HG03097 (cell line): ENCODE measurements at regions not wholly inside any gene's neighbourhood (a gene's known extent, or its start where the extent isn't known, plus 50 kb on each side); places are given as distances from the start of the nearest gene placed in this dataset.
A peak's percentile ranks its signal among the peaks of the same experiment; 100 is the strongest.
"Not testable (repeated sequence)": the region's sequence is repeated elsewhere in the genome, so short reads cannot be mapped to it uniquely, and the experiment has no call there.

ENCODE experiments used
- ATAC-seq: cut with Tn5 transposase; IDR thresholded peaks from one replicate; pipeline ENCODE4 v1.9.1; 2021; ENCODE audit not compliant: unreplicated experiment, low FRiP score

GRCh38 chr6:106855117-106855516 is 119.4 kb downstream of the CD24 start:
- no peak for ATAC-seq

DNA sequence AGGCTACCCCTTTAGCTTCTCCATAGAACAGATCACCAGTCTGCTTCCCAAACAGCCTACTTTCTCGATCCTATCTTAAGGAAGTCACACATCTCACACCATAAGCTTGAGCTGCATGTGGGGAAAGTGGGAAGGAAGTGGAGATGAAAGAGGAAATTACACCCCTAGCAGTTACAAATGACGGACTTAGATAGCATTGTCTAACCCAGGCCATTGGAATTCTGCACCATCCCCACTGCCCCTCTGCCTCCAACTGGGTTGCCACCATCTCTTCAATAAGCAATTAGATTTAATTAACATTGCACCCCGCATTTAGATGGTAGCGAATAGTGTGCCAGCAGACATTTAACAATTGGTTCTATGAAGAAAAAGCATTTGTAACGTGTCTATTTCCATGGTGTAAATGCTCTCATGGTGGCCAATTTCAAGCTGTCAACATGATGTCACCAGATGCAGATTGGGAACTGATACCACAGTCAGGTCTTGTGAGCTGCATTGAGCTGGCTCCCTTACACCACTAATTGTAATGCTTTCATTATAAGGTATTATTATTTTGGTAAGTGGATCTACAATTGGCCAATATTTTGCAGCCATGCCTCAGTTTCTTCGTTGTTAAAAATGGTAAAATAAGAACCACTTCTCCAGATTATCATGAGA is 124.7 kb downstream of the CD24 start:
- ATAC-seq, result no peak

GRCh38 chr6:106849120-106849519 is 125.4 kb downstream of the CD24 start:
- no peak for ATAC-seq

GRCh38 chr6:106847116-106847515 is 127.4 kb downstream of the CD24 start:
- no peak for ATAC-seq

DNA sequence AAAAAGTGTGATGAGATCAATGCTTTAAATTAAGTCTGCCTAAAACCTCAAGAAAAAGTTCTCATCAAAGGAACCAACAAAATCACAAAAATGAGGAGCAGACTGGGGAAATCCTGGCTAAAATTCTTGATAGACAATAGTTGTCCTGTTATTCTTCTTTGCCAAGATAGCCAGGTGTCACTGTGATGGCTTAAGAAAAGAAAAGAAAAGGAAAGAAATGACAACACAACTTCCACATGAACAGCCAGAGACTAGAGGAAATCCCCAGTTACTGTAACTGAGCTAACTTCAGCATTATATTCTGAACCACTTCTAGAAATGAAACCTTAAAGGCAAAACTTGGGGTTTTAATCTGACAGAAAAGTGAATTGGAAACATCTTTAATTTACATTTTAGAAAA is 129.6 kb downstream of the CD24 start:
- ATAC-seq, result peak; percentile 56

DNA sequence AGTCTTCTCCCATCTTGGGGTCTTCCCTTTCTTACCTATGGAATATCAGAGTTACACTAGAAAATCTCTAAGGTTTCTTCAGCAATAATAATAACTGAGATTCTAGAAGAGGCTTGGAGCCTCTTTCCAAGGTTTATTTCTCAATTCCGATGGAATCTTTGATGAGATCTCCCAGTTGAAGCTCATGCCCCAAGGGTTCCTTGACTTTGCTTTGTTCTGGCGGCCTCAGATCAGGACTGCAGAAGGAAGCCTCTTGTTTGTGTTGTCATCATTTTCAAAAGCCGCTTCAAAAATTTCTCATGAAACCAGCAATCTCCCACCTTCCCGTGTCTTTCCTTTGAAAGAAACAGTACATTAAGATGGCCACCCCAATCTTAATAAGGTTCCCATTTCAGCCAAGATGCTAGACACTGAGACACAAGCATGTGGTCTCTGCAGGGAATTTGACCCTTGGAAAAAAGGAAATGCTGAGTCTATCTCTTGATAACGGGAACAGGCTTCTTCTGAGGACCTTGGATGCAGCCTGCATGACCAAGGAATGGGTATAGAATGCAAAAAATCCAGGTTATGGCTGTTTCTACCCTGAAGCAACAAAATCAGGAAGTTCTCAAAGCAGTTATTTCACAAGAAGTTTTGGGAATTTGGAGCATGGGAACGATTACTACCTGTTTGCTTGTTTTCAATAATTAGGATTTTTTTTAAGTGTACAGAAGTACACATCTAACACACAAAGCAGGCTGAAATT is 141.6 kb downstream of the CD24 start:
- ATAC-seq, result no peak

GRCh38 chr6:106830930-106831329 is 143.6 kb downstream of the CD24 start:
- ATAC-seq, result no peak

DNA sequence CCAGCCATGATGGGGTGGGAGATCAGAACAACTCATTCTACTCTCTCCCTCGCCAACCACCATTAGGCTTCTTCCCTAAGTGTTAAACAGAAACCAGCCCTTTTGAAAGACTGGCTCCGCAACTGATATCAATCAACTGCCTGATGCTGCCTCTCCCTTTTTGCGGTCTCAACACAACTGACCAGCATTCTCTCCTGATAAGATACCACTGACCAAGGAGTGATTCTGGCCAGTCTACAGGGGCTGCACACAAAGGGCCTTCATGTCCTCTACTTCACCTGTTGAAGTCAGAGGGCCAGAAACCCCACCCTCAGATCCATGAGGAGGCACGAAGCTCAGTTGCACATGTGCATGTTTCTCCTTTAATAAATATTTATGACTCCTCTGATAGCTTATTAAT is 145.1 kb downstream of the CD24 start:
- ATAC-seq, result no peak

GRCh38 chr6:106827081-106827480 is 147.4 kb downstream of the CD24 start:
- no peak for ATAC-seq

DNA sequence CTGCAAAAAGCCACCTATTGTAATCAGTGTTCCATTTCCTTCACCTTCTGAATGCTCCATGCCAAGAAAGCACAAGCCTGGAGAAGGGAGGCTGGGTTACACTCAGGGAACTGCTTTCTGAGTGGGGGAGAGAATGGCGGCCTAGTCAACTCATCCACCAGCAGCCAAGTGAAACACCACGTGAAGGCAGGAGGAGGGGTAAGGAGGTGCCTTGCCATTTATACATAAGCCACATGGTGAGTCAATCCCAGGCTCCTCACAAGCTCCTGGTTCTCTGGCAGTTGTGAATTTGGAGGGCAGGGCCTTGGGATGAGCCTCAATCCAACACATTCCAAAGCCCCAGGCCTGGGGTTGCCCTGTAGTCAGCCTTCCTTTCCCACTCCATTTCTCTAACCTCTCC is 149.4 kb downstream of the CD24 start:
- ATAC-seq, result no peak

GRCh38 chr6:106823732-106824351 is 150.7 kb downstream of the CD24 start:
- no peak for ATAC-seq

DNA sequence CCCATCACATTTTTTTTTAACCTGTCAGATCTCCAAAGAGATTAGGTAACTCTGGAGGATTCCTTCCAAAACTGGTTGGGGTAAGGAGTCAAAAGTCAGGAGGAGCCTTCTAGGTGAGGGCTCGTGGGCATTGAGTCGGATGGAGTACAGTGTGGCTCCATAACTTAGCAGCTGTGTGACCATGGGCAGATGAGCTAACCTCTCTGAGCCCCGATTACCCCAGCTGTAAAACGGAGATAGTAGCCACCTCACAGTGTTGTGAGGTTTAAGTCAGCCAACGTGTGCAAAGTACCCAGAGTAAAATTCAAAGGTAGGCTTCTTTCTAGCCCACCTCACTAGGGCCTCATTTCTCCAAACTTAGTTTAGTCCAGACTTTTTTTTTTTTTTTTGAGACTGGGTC is 151.5 kb downstream of the CD24 start:
- no peak for ATAC-seq

DNA sequence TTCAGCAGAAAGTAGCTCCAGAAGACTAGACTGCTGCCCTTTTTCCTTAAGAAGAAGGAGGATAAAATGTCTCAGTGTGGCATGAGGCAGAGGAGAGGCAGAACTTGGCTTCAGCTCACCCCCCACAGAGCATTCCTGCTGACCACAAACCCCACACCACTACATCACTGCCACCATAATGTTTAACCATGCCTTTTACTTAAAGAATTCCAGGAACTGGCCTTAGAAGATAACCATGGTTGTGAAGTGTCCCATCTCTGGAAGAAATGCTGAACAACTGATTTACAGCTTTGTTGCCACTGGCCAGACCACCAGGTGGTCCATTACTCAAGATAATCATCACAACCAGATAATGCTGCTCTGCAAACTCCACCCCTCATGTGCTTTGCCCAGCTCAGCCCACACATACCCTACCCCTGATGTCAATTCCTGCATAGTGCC is 154.1 kb downstream of the CD24 start:
- ATAC-seq, result no peak

DNA sequence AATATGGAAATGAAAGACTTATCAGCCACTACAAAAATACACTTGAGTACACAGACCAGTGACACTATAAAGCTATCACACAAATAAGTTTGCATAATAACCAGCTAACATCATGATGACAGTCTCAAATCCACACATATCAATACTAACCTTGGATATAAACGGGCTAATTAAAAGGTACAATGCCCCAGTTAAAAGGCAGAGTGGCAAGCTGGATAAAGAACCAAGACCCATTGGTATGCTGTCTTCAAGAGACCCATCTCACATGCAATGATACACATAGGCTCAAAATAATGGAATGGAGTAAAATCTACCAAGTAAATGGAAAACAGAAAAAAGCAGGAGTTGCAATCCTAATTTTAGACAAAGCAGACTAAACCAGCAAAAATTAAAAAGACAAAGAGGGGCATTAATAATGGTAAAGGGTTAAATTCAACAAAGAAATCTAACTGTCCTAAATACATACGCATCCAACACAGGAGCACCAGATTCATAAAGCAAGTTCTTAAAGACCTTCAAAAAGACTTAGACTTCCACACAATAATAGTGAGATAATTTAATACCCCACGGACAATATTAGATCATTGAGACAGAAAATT is 163.3 kb downstream of the CD24 start:
- ATAC-seq, result no peak

- ATAC-seq, result no peak
Observed at GRCh38 chr6:106808758-106809157, 165.8 kb downstream of the CD24 start.

- no peak for ATAC-seq
Observed at GRCh38 chr6:106807947-106808611, 166.4 kb downstream of the CD24 start.

DNA sequence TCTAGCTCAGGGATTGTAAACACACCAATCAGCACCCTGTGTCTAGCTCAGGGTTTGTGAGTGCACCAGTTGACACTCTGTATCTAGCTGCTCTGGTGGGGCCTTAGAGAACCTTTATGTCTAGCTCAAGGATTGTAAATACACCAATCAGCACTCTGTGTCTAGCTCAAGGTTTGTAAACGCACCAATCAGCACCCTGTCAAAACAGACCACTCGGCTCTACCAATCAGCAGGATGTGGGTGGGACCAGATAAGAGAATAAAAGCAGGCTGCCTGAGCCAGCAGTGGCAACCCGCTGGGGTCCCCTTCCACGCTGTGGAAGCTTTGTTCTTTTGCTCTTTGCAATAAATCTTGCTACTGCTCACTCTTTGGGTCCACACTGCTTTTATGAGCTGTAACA is 168.3 kb downstream of the CD24 start:
- ATAC-seq, result not testable (repeated sequence)

DNA sequence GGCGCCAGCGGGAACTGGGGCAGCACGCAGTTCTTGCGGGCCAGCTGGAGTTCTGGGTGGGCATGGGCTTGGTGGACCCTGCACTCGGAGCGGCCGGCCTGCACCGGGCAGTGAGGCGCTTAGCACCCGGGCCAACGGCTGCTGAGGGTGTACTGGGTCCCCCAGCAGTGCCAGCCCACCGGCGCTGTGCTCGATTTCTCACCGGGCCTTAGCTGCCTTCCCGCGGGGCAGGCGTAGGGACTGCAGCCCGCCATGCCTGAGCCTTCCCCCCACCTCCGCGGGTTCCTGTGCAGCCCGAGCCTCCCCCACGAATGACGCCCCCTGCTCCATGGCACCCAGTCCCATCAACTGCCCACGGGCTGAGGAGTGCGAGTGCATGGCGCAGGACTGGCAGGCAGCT is 168.8 kb downstream of the CD24 start:
- no peak for ATAC-seq

DNA sequence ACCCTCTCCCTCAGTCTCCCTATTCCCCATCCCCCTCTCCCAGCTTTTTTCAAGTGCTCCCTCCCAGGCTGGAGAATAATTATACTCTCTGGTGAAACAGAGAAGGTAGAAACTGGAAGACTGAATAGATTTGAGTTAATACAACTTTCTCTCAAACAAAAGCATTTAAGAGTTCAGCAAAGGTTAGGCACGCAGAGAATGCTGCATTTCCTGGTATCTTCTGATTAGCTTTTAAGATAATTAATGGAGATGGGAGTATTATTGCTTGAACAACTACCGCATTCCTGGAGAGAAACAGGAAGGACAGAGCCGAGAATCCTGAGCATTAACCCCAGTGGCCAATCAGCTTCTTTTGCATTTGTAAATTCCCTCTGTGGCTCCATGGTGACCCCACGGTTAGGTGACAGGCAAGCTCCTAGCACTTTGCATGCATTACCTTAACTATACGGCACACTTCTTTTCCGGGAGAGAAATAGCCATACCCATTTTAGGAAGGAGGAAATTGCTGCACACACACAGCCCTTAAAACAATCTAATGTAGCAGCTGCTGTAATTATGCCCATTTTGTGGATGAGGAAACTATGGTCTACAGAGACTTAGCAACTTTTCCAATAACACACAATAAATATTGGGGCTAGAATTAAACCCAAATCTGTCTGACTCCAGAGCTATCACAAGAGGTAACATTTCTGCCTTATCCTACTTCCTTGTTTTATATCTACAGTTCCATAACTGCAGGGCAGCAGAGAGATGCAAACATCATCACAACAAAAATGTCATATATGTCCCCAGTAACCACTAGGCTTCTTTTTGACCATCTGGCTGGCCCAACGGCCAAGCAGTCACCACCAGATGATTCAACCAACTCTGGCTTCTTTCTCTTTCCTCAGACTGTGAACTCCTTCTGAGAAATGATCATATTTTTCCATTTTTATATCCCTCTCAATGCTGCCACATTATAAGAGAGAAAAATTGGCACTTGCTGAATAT is 169.9 kb downstream of the CD24 start:
- ATAC-seq, result no peak

- no peak for ATAC-seq
Observed at GRCh38 chr6:106803188-106803587, 171.3 kb downstream of the CD24 start.
